HCT116 (cell line): ENCODE measurements at regions not wholly inside any gene's neighbourhood (a gene's known extent, or its start where the extent isn't known, plus 50 kb on each side); places are given as distances from the start of the nearest gene placed in this dataset.

Experiments used
- CTCF ChIP-seq, 3 experiments: fragments of 200-600 bp in 1 of 3; sonication (generic) in 1 of 3; IDR thresholded peaks in 2 of 3; conservative IDR thresholded peaks in 1 of 3; 2 replicates each; pipeline ENCODE4 v1.5.1; 2012 to 2017; ENCODE audit warnings: low read depth in 2 of 3, low read length in 2 of 3, antibody characterized with exemption in 1 of 3, borderline replicate concordance in 1 of 3, control low read depth in 1 of 3, mild to moderate bottlenecking in 1 of 3, mixed read lengths in 1 of 3, mixed run types in 1 of 3, moderate library complexity in 1 of 3; ENCODE audit not compliant: insufficient read depth in 1 of 3
- MAX ChIP-seq: IDR thresholded peaks from 2 replicates; pipeline ENCODE4 v1.6.1; 2012
- POLR2A ChIP-seq: IDR thresholded peaks from 2 replicates; pipeline ENCODE4 v1.7.0; 2011; ENCODE audit warnings: borderline replicate concordance; ENCODE audit not compliant: insufficient read depth, insufficient read length; ENCODE audit errors: extremely low read depth

GRCh38 chr12:132429602-132429945, 60.4 kb upstream of the FBRSL1 start:
- TF ChIP-seq POLR2A (no peak), MAX (no peak), CTCF (IDR thresholded peaks at IDR 0.05 in 2 of 3, conservative IDR thresholded peaks at IDR 0.05 in 1 of 3; ENCODE audit: borderline replicate concordance in 1 of 3, insufficient read depth in 1 of 3, low read depth in 2 of 3, low read length in 2 of 3) (peak; percentile 36 to 53 (median 50); a peak in 4 of 6 replicates)
